VCaP (cell line): ENCODE measurements at regions not wholly inside any gene's neighbourhood (a gene's known extent, or its start where the extent isn't known, plus 50 kb on each side); places are given as distances from the start of the nearest gene placed in this dataset.

Experiments
- H3K27ac ChIP-seq: fragments of 450-650 bp; 2 replicates; pipeline ENCODE4 v1.5.1; 2017
- TF ChIP-seq, protein P1 (sequence below): fragments of 450-650 bp; conservative IDR thresholded peaks from 2 replicates; pipeline ENCODE4 v1.5.1; 2017; ENCODE audit warnings: mild to moderate bottlenecking, moderate library complexity

DNA sequence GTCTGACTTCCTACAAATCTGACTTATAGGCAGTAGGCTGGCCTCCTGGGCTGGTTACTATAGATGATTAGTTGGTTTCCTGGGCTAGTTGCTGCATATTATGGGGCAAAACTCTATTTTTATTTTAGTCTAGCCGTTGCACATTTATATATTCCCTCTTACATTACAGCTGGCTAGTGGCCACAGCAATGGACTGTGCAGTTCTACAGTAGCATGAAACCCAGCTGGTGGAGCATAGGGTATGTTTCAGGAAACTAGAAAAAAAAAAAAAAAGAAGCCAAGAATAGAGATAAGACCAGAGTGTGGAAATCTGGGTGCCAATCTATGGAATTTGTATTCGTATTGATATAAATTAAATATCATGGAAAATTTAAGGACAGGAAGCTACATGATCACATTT is 304.4 kb upstream of the NBEA start:
- no peak overlapping the region for H3K27ac ChIP-seq
- TF ChIP-seq, protein P1, sequence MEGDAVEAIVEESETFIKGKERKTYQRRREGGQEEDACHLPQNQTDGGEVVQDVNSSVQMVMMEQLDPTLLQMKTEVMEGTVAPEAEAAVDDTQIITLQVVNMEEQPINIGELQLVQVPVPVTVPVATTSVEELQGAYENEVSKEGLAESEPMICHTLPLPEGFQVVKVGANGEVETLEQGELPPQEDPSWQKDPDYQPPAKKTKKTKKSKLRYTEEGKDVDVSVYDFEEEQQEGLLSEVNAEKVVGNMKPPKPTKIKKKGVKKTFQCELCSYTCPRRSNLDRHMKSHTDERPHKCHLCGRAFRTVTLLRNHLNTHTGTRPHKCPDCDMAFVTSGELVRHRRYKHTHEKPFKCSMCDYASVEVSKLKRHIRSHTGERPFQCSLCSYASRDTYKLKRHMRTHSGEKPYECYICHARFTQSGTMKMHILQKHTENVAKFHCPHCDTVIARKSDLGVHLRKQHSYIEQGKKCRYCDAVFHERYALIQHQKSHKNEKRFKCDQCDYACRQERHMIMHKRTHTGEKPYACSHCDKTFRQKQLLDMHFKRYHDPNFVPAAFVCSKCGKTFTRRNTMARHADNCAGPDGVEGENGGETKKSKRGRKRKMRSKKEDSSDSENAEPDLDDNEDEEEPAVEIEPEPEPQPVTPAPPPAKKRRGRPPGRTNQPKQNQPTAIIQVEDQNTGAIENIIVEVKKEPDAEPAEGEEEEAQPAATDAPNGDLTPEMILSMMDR = no peak

DNA sequence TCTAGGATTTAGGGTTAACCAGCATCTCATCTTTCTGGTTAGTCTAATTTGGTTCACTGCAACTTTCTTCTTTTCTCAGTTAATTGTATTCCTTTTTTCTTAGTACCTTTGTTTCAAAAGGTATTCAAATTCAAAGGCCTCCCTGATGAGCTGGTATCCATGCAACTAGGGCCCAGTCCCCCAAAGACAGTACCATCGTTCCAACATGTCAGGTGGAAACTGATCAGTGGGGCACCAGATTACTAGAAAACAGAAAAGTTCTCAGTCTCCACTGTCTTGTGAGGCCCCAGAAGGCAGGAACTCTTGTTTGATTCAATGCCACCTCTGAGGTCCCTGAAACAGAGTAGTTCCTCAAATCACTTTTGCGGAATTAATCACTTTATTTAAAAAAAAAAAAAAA is 303.2 kb upstream of the NBEA start:
- no peak overlapping the region for H3K27ac ChIP-seq
- TF ChIP-seq, protein P1 = no peak

DNA sequence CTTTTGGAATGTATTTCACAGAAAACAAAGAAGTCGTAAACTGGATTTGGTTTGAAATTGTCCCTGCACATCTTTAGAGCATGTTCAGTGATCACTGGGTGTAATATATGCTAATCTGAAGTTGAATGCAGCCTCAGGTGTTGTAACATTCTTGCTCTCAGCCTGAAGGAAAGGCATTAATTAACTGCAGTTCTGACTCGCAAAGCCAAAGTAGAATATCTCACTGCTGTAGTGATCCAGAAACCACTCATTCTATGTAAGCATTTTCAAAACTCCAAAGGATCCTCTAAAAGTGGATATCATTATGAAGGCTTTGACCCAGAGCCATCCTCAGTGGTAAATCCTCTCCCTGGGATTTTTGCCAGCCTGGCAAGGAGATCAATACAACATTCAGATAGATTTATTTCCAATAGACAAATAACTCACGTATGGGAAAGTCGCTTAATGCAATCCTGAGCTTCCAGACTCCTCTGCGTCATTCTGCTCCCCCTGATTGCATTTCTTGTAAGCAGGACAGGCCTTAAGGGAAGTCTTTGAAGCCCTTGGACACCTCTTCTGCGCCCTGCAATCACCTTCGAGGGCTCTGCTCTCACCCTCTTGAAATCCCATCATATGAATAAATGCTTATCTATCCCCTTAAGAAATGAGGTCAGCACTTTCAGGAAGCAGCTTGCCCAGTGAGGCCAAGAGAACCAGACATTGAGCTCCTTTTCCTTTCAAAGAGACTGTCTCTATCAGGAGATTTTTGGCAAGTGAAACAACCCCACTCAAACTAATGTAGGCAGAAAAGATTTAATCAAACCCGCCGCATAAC is 301.7 kb upstream of the NBEA start:
- TF ChIP-seq, protein P1 = no peak
- H3K27ac ChIP-seq = no peak overlapping the region

DNA sequence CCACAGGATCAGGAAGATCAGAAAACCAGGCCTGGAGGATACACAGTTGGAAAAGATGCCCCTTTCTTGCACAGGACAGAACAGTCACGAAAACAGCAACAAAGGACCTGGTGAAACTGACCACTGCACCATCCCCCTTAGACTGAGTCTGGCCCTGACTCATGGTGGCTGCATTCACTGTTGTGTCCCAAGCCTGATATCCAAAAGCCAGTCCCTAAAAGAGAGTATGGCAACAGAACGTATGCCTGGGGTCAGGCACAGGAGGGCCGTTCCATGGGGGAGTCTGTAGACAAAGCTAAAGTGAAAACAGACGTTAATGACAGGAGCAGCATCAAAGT is 301.1 kb upstream of the NBEA start:
- no peak overlapping the region for H3K27ac ChIP-seq
- TF ChIP-seq, protein P1 = no peak

DNA sequence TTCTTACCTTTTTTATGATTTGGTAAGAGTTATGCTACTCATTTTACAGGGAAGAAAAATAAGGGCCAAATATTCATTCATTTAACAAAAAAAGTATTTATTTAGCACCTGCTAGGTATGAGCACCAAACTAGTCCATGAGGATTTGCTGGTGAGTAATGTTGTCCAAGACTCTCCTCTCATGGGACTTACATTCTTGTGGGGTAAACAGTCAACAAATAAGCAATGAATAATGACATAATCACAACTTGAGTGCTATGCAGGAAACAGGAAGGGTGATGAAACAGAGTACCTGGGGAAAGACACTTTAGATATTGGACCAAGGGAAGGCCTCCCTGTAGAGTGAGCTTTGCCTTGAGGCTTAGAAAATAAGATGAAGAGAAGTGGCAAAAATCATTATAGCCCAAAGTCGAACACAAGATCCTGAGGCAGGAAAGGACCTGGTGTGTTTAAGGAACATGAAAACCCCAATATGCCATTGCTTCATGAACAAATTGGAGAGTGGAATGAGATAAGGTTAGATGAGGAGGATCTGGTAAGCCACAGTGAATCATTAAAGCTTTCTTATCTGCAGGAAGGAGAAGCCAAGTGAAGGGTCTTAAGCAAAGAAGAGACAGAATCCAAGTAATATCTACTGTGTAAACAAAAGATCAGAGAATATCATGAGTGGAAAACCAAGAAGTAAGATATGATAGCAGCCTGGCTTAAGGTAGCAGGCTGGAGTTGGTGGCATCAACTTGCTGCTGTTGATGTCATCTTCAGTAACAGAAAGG is 294.5 kb upstream of the NBEA start:
- no peak overlapping the region for H3K27ac ChIP-seq
- TF ChIP-seq, protein P1 = no peak

DNA sequence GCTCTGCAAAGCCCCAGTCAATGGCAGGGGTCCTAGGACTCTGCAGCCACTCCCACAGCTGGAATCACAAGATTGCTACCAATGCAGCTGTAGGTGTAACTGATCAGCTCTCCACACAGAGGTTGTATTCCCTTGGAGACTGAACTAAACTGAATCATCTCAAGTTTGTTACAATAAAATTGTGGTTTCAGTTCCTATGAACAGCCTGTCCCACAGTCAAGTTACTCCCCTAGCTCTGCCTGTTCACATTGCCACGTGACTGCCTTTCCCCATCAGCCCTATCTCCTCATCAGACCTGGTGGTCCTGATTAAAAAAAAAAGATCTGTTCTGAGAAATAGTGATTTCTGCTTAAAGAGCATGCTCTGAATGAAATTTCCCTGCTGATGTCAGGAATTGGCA is 287.9 kb upstream of the NBEA start:
- TF ChIP-seq, protein P1 = no peak

DNA sequence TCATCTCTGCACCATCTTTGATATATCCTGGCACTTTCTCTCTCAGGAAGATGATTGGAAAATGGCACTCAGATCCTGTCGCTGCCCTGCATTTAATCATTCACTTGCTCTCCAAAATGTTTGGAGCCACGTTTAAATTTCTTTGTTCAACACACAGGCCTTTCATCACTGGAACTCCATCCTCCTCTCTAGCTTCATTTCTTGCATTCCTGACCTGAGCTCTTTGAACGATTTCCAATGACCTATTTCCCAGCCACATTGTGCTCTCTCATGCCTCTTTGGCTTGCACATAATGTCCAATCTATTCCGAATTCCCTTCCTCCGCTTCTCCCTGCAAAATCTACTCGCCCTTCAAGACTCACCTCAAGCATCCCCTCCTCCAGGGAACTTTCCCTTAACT is 287.4 kb upstream of the NBEA start:
- no peak overlapping the region for H3K27ac ChIP-seq
- TF ChIP-seq, protein P1 = no peak

More for the DNA sequence above, 287.9 kb upstream of the NBEA start:
- H3K27ac ChIP-seq = no peak overlapping the region
